HCT116 (cell line): ENCODE measurements at regions not wholly inside any gene's neighbourhood (a gene's known extent, or its start where the extent isn't known, plus 50 kb on each side); places are given as distances from the start of the nearest gene placed in this dataset.

Experiments used
- ATAC-seq: fragments of 200-7000 bp; cut with Tn5 transposase; 2 replicates; pipeline ENCODE4 v1.9.1; 2020; ENCODE audit warnings: mild to moderate bottlenecking, moderate library complexity
- BruUV-seq: library from RNA; stranded (reverse); fragments of 400-500 nt; replicated peaks from 2 replicates; lab custom pipeline; 2021; lab: Mats Ljungman, UMichigan
- CTCF ChIA-PET: fragments of 300-600 bp; sonication (Branson Sonifier 250); formaldehyde crosslinking; loops from one replicate; lab custom pipeline; 2021; ENCODE audit warnings: antibody characterized with exemption; lab: Charles Lee
- POLR2A ChIA-PET: fragments of 300-600, 350-600 bp; sonication (Branson Sonifier 250); formaldehyde crosslinking; loops from one replicate; lab custom pipeline; 2021; ENCODE audit warnings: antibody characterized with exemption; lab: Charles Lee
- RAD21 ChIA-PET, 2 experiments: fragments of 300-600 bp; sonication (Branson Sonifier 250); formaldehyde crosslinking; loops; one replicate each; lab custom pipeline; 2023; ENCODE audit warnings: low total read pairs in 2 of 2; ENCODE audit not compliant: uncharacterized antibody in 2 of 2, unreplicated experiment in 2 of 2, low non-redundant PET in 1 of 2; lab: Charles Lee
- DNase-seq: peaks from one replicate; pipeline ENCODE4 v3.0.0-alpha.2; 2010; ENCODE audit warnings: low read depth, low spot score
- H2AFZ ChIP-seq: fragments of 200-600 bp; shearing (Covaris generic), sonication (generic); 2 replicates; pipeline ENCODE4 v1.6.1; 2017; ENCODE audit warnings: low read depth, mixed run types, mixed read lengths, antibody characterized with exemption, low read length; ENCODE audit not compliant: poor library complexity, severe bottlenecking
- H3K27ac ChIP-seq: 2 replicates; pipeline ENCODE4 v1.5.1; 2012; ENCODE audit warnings: low read depth, low read length
- H3K27me3 ChIP-seq: fragments of 200-600 bp; sonication (generic); 2 replicates; pipeline ENCODE4 v1.6.1; 2016; ENCODE audit warnings: mixed run types, low read length, mixed read lengths; ENCODE audit not compliant: insufficient read depth
- H3K36me3 ChIP-seq, 2 experiments: fragments of 200-500 bp in 1 of 2; fragments of 200-600 bp in 1 of 2; sonication (Bioruptor generic) in 1 of 2; sonication (generic) in 1 of 2; 2 replicates each; pipeline versions ENCODE4 v1.5.1 to v1.6.1; 2014 to 2016; ENCODE audit warnings: low read length in 2 of 2, inconsistent platforms in 1 of 2, mixed read lengths in 1 of 2, mixed run types in 1 of 2; ENCODE audit not compliant: insufficient read depth in 2 of 2, control insufficient read depth in 1 of 2
- H3K4me1 ChIP-seq, 2 experiments: fragments of 200-600 bp in 1 of 2; sonication (generic) in 1 of 2; 2 replicates each; pipeline versions ENCODE4 v1.5.1 to v1.6.1; 2012 to 2017; ENCODE audit warnings: low read length in 2 of 2, inconsistent platforms in 1 of 2, mild to moderate bottlenecking in 1 of 2, mixed read lengths in 1 of 2, mixed run types in 1 of 2, moderate library complexity in 1 of 2; ENCODE audit not compliant: insufficient read depth in 2 of 2, control insufficient read depth in 1 of 2
- H3K4me2 ChIP-seq: fragments of 200-600 bp; sonication (generic); 2 replicates; pipeline ENCODE4 v1.6.1; 2017; ENCODE audit warnings: mixed run types, low read length, mixed read lengths
- H3K4me3 ChIP-seq, 2 experiments: fragments of 200-600 bp in 1 of 2; sonication (generic) in 1 of 2; replicated peaks in 1 of 2; 2 replicates each; pipeline ENCODE4 v1.5.1; 2011 to 2016; ENCODE audit warnings: low read length in 2 of 2, control low read depth in 1 of 2, low read depth in 1 of 2, mild to moderate bottlenecking in 1 of 2, mixed read lengths in 1 of 2, mixed run types in 1 of 2
- H3K79me2 ChIP-seq: fragments of 200-600 bp; sonication (generic); 2 replicates; pipeline ENCODE4 v1.6.1; 2017; ENCODE audit warnings: mild to moderate bottlenecking, mixed run types, low read length, moderate library complexity, mixed read lengths; ENCODE audit not compliant: insufficient read depth
- H3K9ac ChIP-seq: fragments of 200-600 bp; sonication (generic); 2 replicates; pipeline ENCODE4 v1.6.1; 2016; ENCODE audit warnings: low read length, mixed read lengths
- H3K9me2 ChIP-seq: fragments of 200-600 bp; sonication (generic), shearing (Covaris generic); 2 replicates; pipeline ENCODE4 v1.6.1; 2017; ENCODE audit warnings: mixed run types, mild to moderate bottlenecking, moderate library complexity; ENCODE audit not compliant: insufficient read depth
- H3K9me3 ChIP-seq, 2 experiments: fragments of 200-500 bp in 1 of 2; fragments of 200-600 bp in 1 of 2; sonication (Bioruptor generic) in 1 of 2; sonication (generic) in 1 of 2; 2 replicates each; pipeline ENCODE4 v1.6.1; 2014 to 2017; ENCODE audit warnings: low read length in 2 of 2, mixed read lengths in 2 of 2, inconsistent platforms in 1 of 2, low read depth in 1 of 2, mild to moderate bottlenecking in 1 of 2, mixed run types in 1 of 2, moderate library complexity in 1 of 2; ENCODE audit not compliant: control insufficient read depth in 1 of 2, insufficient read depth in 1 of 2
- H4K20me1 ChIP-seq: fragments of 200-600 bp; sonication (generic), shearing (Covaris generic); 2 replicates; pipeline ENCODE4 v1.6.1; 2017; ENCODE audit warnings: mixed run types, mild to moderate bottlenecking, moderate library complexity; ENCODE audit not compliant: insufficient read depth
- EGR1 ChIP-seq: IDR thresholded peaks from 2 replicates; pipeline ENCODE4 v1.6.1; 2012; ENCODE audit warnings: low read depth
- ELF1 ChIP-seq: IDR thresholded peaks from 2 replicates; pipeline ENCODE4 v1.6.1; 2012; ENCODE audit warnings: low read depth, borderline replicate concordance
- EZH2 ChIP-seq: fragments of 200-600 bp; sonication (generic); IDR thresholded peaks from 2 replicates; pipeline ENCODE4 v1.6.1; 2017; ENCODE audit warnings: antibody characterized with exemption, mixed run types
- POLR2A ChIP-seq: IDR thresholded peaks from 2 replicates; pipeline ENCODE4 v1.7.0; 2011; ENCODE audit warnings: borderline replicate concordance; ENCODE audit not compliant: insufficient read depth, insufficient read length; ENCODE audit errors: extremely low read depth
- POLR2AphosphoS5 ChIP-seq: IDR thresholded peaks from 2 replicates; pipeline ENCODE4 v1.6.1; 2011; ENCODE audit warnings: mild to moderate bottlenecking, low read depth, low read length, moderate library complexity
- RAD21 ChIP-seq: IDR thresholded peaks from 2 replicates; pipeline ENCODE4 v1.6.1; 2012; ENCODE audit warnings: low read depth, mild to moderate bottlenecking
- SIN3A ChIP-seq: IDR thresholded peaks from 2 replicates; pipeline ENCODE4 v1.6.1; 2012; ENCODE audit warnings: low read depth
- SP1 ChIP-seq: IDR thresholded peaks from 2 replicates; pipeline ENCODE4 v1.6.1; 2012; ENCODE audit warnings: low read depth
- TCF7L2 ChIP-seq: IDR thresholded peaks from 2 replicates; pipeline ENCODE4 v1.7.0; 2011; ENCODE audit warnings: borderline replicate concordance, inconsistent platforms; ENCODE audit not compliant: insufficient read depth, insufficient read length; ENCODE audit errors: extremely low read depth
- YY1 ChIP-seq: IDR thresholded peaks from 2 replicates; pipeline ENCODE4 v1.6.1; 2011; ENCODE audit warnings: low read length, low read depth, moderate library complexity, mild to moderate bottlenecking; ENCODE audit not compliant: insufficient replicate concordance; ENCODE audit errors: extremely low read depth
- ZFX ChIP-seq: fragments of 450-650 bp; IDR thresholded peaks from 2 replicates; pipeline ENCODE4 v1.6.1; 2017
- intact Hi-C: fragments of 100-400 bp; cut with micrococcal nuclease; formaldehyde crosslinking; loops from 2 replicates; pipeline ENCODE4 v1.10.0; 2022
- TF ChIP-seq, protein P1 (sequence below): IDR thresholded peaks from 2 replicates; pipeline ENCODE4 v1.6.1; 2012
- TF ChIP-seq, protein P2 (sequence below): IDR thresholded peaks from 2 replicates; pipeline ENCODE4 v1.6.1; 2012; ENCODE audit warnings: low read depth
- TF ChIP-seq, protein P3 (sequence below), 3 experiments: fragments of 200-600 bp in 1 of 3; sonication (generic) in 1 of 3; IDR thresholded peaks in 2 of 3; conservative IDR thresholded peaks in 1 of 3; 2 replicates each; pipeline ENCODE4 v1.5.1; 2012 to 2017; ENCODE audit warnings: low read depth in 2 of 3, low read length in 2 of 3, antibody characterized with exemption in 1 of 3, borderline replicate concordance in 1 of 3, control low read depth in 1 of 3, mild to moderate bottlenecking in 1 of 3, mixed read lengths in 1 of 3, mixed run types in 1 of 3, moderate library complexity in 1 of 3; ENCODE audit not compliant: insufficient read depth in 1 of 3

DNA sequence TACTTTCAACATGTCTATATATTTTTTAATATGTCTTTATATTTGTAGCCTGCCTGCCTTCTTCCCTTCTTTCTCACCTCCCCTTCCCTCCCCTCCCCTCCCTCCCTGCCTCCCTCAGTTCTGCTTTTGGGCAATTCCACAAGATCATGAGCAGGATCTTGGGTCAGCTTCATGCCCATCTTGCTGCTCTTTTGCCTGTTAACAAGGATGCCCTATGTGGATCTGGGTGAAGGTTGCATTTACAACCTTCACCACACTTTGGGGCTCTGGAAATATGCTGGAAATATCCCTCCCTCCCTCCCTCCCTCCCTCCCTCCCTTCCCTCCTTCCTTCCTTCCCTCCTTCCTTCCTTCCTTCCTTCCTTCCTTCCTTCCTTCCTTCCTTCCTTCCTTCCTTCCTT lies 334.1 kb upstream of the FAM98A start:
- BruUV-seq, result no TSS peak
- Histone ChIP-seq H3K9me3 (no peaks in the 10 kb centered on the region), H3K27ac (no peak overlapping the region), H3K9ac (no peak overlapping the region), H4K20me1 (no peaks in the 10 kb centered on the region), H3K27me3 (no peaks in the 10 kb centered on the region), H3K9me2 (no peaks in the 10 kb centered on the region), H3K4me1 (no peaks in the 10 kb centered on the region), H2AFZ (no peak overlapping the region), H3K36me3 (no peaks in the 10 kb centered on the region; a peak in 1 of 4 replicates), H3K79me2 (no peaks in the 10 kb centered on the region), H3K4me2 (no peak overlapping the region), H3K4me3 (no peak overlapping the region)
- ATAC-seq, result no peak
- intact Hi-C loops, result no loop called here
- RAD21 ChIA-PET, result no interaction called here
- CTCF ChIA-PET, result no interaction called here
- POLR2A ChIA-PET, result no interaction called here
- TF ChIP-seq, protein P1, sequence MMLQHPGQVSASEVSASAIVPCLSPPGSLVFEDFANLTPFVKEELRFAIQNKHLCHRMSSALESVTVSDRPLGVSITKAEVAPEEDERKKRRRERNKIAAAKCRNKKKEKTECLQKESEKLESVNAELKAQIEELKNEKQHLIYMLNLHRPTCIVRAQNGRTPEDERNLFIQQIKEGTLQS, result no peak
- TF ChIP-seq ELF1 (no peak), RAD21 (no peak), POLR2AphosphoS5 (no peak), YY1 (no peak), EZH2 (no peak), TCF7L2 (no peak), SIN3A (no peak), EGR1 (no peak), ZFX (no peak), SP1 (no peak), POLR2A (no peak)
- TF ChIP-seq, protein P2, sequence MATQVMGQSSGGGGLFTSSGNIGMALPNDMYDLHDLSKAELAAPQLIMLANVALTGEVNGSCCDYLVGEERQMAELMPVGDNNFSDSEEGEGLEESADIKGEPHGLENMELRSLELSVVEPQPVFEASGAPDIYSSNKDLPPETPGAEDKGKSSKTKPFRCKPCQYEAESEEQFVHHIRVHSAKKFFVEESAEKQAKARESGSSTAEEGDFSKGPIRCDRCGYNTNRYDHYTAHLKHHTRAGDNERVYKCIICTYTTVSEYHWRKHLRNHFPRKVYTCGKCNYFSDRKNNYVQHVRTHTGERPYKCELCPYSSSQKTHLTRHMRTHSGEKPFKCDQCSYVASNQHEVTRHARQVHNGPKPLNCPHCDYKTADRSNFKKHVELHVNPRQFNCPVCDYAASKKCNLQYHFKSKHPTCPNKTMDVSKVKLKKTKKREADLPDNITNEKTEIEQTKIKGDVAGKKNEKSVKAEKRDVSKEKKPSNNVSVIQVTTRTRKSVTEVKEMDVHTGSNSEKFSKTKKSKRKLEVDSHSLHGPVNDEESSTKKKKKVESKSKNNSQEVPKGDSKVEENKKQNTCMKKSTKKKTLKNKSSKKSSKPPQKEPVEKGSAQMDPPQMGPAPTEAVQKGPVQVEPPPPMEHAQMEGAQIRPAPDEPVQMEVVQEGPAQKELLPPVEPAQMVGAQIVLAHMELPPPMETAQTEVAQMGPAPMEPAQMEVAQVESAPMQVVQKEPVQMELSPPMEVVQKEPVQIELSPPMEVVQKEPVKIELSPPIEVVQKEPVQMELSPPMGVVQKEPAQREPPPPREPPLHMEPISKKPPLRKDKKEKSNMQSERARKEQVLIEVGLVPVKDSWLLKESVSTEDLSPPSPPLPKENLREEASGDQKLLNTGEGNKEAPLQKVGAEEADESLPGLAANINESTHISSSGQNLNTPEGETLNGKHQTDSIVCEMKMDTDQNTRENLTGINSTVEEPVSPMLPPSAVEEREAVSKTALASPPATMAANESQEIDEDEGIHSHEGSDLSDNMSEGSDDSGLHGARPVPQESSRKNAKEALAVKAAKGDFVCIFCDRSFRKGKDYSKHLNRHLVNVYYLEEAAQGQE, result no peak
- TF ChIP-seq, protein P3, sequence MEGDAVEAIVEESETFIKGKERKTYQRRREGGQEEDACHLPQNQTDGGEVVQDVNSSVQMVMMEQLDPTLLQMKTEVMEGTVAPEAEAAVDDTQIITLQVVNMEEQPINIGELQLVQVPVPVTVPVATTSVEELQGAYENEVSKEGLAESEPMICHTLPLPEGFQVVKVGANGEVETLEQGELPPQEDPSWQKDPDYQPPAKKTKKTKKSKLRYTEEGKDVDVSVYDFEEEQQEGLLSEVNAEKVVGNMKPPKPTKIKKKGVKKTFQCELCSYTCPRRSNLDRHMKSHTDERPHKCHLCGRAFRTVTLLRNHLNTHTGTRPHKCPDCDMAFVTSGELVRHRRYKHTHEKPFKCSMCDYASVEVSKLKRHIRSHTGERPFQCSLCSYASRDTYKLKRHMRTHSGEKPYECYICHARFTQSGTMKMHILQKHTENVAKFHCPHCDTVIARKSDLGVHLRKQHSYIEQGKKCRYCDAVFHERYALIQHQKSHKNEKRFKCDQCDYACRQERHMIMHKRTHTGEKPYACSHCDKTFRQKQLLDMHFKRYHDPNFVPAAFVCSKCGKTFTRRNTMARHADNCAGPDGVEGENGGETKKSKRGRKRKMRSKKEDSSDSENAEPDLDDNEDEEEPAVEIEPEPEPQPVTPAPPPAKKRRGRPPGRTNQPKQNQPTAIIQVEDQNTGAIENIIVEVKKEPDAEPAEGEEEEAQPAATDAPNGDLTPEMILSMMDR (IDR thresholded peaks at IDR 0.05 in 2 of 3, conservative IDR thresholded peaks at IDR 0.05 in 1 of 3; ENCODE audit: borderline replicate concordance in 1 of 3, insufficient read depth in 1 of 3, low read depth in 2 of 3, low read length in 2 of 3), result no peak
- no peak for DNase-seq
